H1 (cell line): ENCODE measurements at regions not wholly inside any gene's neighbourhood (a gene's known extent, or its start where the extent isn't known, plus 50 kb on each side); places are given as distances from the start of the nearest gene placed in this dataset.
"Not testable (repeated sequence)": the region's sequence is repeated elsewhere in the genome, so short reads cannot be mapped to it uniquely, and the experiment has no call there.

Source experiments
- CTCF ChIA-PET: fragments of 300-600 bp; sonication (Branson Sonifier 250); formaldehyde crosslinking; loops from one replicate; lab custom pipeline; 2021; ENCODE audit not compliant: partially characterized antibody; lab: Charles Lee
- POLR2A ChIA-PET: fragments of 300-600 bp; sonication (Branson Sonifier 250); formaldehyde crosslinking; loops from one replicate; lab custom pipeline; 2021; ENCODE audit warnings: inconsistent platforms; ENCODE audit not compliant: partially characterized antibody; lab: Charles Lee
- DNase-seq, 2 experiments: peaks; one replicate each; pipeline versions ENCODE4 v3.0.0 to v3.0.0-alpha.2; 2010 to 2022; ENCODE audit warnings: low spot score in 2 of 2, low read depth in 1 of 2, mixed read lengths in 1 of 2
- FAIRE-seq: peaks from 2 replicates; lab custom pipeline; 2011; peaks lifted over from hg19 to GRCh38; lab: Jason Lieb, UNC
- H2AFZ ChIP-seq: 2 replicates; pipeline ENCODE4 v1.8.1; 2012; ENCODE audit warnings: low read length, inconsistent platforms
- H2AK5ac ChIP-seq: 2 replicates; pipeline ENCODE4 v1.6.1; 2013; ENCODE audit warnings: low read depth, low read length
- H2BK120ac ChIP-seq: replicated peaks from 2 replicates; pipeline ENCODE3; 2013; ENCODE audit warnings: low read depth, low read length, inconsistent platforms
- H2BK12ac ChIP-seq: 2 replicates; pipeline ENCODE4 v1.6.1; 2013; ENCODE audit warnings: low read depth, low read length
- H2BK15ac ChIP-seq: 2 replicates; pipeline ENCODE4 v1.6.1; 2013; ENCODE audit warnings: low read length
- H2BK20ac ChIP-seq: 2 replicates; pipeline ENCODE4 v1.6.1; 2013; ENCODE audit warnings: low read length
- H2BK5ac ChIP-seq: 2 replicates; pipeline ENCODE4 v1.6.1; 2013; ENCODE audit warnings: low read depth, low read length
- H3K14ac ChIP-seq: 2 replicates; pipeline ENCODE4 v1.6.1; 2013; ENCODE audit warnings: inconsistent platforms; ENCODE audit not compliant: insufficient read length
- H3K18ac ChIP-seq: 2 replicates; pipeline ENCODE4 v1.6.1; 2013; ENCODE audit warnings: low read length; ENCODE audit errors: extremely low read depth
- H3K23ac ChIP-seq: 2 replicates; pipeline ENCODE4 v1.6.1; 2013; ENCODE audit warnings: inconsistent platforms; ENCODE audit not compliant: insufficient read length
- H3K23me2 ChIP-seq: 2 replicates; pipeline ENCODE4 v1.6.1; 2013; ENCODE audit warnings: low read depth, low read length
- H3K27ac ChIP-seq: 2 replicates; pipeline ENCODE4 v1.6.1; 2011; ENCODE audit warnings: low read depth, low read length, inconsistent platforms
- H3K27me3 ChIP-seq, 4 experiments: replicated peaks in 1 of 4; 1 replicate in 1 of 4; 2 replicates in 3 of 4; pipeline versions ENCODE4 v1.6.1 to v1.8.1; 2011 to 2013; ENCODE audit warnings: low read length in 3 of 4, mild to moderate bottlenecking in 3 of 4, inconsistent platforms in 2 of 4, mixed read lengths in 2 of 4, moderate library complexity in 1 of 4; ENCODE audit not compliant: control insufficient read depth in 3 of 4, insufficient read depth in 3 of 4; ENCODE audit errors: extremely low read depth in 1 of 4
- H3K36me3 ChIP-seq, 4 experiments: 2 replicates each; pipeline versions ENCODE4 v1.6.1 to v1.8.1; 2011 to 2013; ENCODE audit warnings: mild to moderate bottlenecking in 4 of 4, low read length in 3 of 4, moderate library complexity in 2 of 4, control low read depth in 1 of 4, inconsistent platforms in 1 of 4; ENCODE audit not compliant: insufficient read depth in 4 of 4, control insufficient read depth in 2 of 4
- H3K4ac ChIP-seq: replicated peaks from 2 replicates; pipeline ENCODE3; 2013; ENCODE audit warnings: low read length, low read depth, mixed read lengths, inconsistent platforms; ENCODE audit not compliant: insufficient read length
- H3K4me1 ChIP-seq, 4 experiments: replicated peaks in 1 of 4; 1 replicate in 1 of 4; 2 replicates in 3 of 4; pipeline versions ENCODE4 v1.6.1 to v1.8.1; 2011 to 2013; ENCODE audit warnings: low read length in 3 of 4, inconsistent platforms in 2 of 4, mixed read lengths in 1 of 4; ENCODE audit not compliant: insufficient read depth in 4 of 4, control insufficient read depth in 3 of 4
- H3K4me2 ChIP-seq, 2 experiments: 2 replicates each; pipeline versions ENCODE4 v1.6.1 to v1.8.1; 2011 to 2013; ENCODE audit warnings: low read depth in 2 of 2, low read length in 2 of 2, control low read depth in 1 of 2, inconsistent platforms in 1 of 2, mild to moderate bottlenecking in 1 of 2; ENCODE audit not compliant: insufficient read depth in 1 of 2
- H3K4me3 ChIP-seq, 4 experiments: fragments of 200-600, 300-600 bp in 1 of 4; sonication (generic), shearing (Covaris generic), sonication (Bioruptor Twin) in 1 of 4; 2 replicates each; pipeline versions ENCODE4 v1.5.1 to v1.8.1; 2011 to 2016; ENCODE audit warnings: low read length in 4 of 4, low read depth in 3 of 4, control low read depth in 2 of 4, inconsistent platforms in 2 of 4, mild to moderate bottlenecking in 2 of 4, mixed read lengths in 1 of 4, moderate library complexity in 1 of 4; ENCODE audit not compliant: insufficient read depth in 2 of 4; ENCODE audit errors: extremely low read depth in 1 of 4
- H3K56ac ChIP-seq: replicated peaks from 2 replicates; pipeline ENCODE3; 2013; ENCODE audit warnings: low read depth, mild to moderate bottlenecking, mixed read lengths, low read length, inconsistent platforms; ENCODE audit not compliant: insufficient read length
- H3K79me1 ChIP-seq: 2 replicates; pipeline ENCODE4 v1.6.1; 2013; ENCODE audit warnings: low read depth, low read length, control low read depth
- H3K79me2 ChIP-seq, 2 experiments: 2 replicates each; pipeline versions ENCODE4 v1.6.1 to v1.8.1; 2012 to 2013; ENCODE audit warnings: low read length in 2 of 2, mild to moderate bottlenecking in 2 of 2, inconsistent platforms in 1 of 2; ENCODE audit not compliant: insufficient read depth in 2 of 2, control insufficient read depth in 1 of 2
- H3K9ac ChIP-seq, 4 experiments: replicated peaks in 1 of 4; 1 replicate in 1 of 4; 2 replicates in 3 of 4; pipeline versions ENCODE4 v1.6.1 to v1.8.1; 2011 to 2013; ENCODE audit warnings: low read depth in 3 of 4, low read length in 3 of 4, control low read depth in 2 of 4, mild to moderate bottlenecking in 2 of 4, moderate library complexity in 2 of 4, inconsistent platforms in 1 of 4; ENCODE audit errors: extremely low read depth in 1 of 4
- H3K9me3 ChIP-seq, 2 experiments: 2 replicates each; pipeline versions ENCODE4 v1.6.1 to v1.8.1; 2012 to 2013; ENCODE audit warnings: mild to moderate bottlenecking in 2 of 2, moderate library complexity in 2 of 2, control low read depth in 1 of 2, inconsistent platforms in 1 of 2, low read depth in 1 of 2, low read length in 1 of 2, mixed read lengths in 1 of 2; ENCODE audit not compliant: insufficient read depth in 2 of 2
- H4K20me1 ChIP-seq, 2 experiments: replicated peaks in 1 of 2; 2 replicates each; pipeline versions ENCODE3 to v1.8.1; 2011 to 2013; ENCODE audit warnings: inconsistent platforms in 2 of 2, low read length in 2 of 2, mild to moderate bottlenecking in 1 of 2; ENCODE audit not compliant: insufficient read depth in 2 of 2, control insufficient read depth in 1 of 2
- H4K5ac ChIP-seq: 2 replicates; pipeline ENCODE4 v1.6.1; 2013; ENCODE audit warnings: low read length, low read depth, mixed read lengths, inconsistent platforms; ENCODE audit not compliant: insufficient read length
- H4K8ac ChIP-seq: 2 replicates; pipeline ENCODE4 v1.8.0; 2013; ENCODE audit warnings: mild to moderate bottlenecking, moderate library complexity, low read length, inconsistent platforms; ENCODE audit not compliant: insufficient read depth; ENCODE audit errors: extremely low read depth
- H4K91ac ChIP-seq: replicated peaks from 2 replicates; pipeline ENCODE3; 2013; ENCODE audit warnings: low read length, mixed read lengths, inconsistent platforms; ENCODE audit not compliant: insufficient read length
- WGBS, 2 experiments: shearing (Covaris generic) in 1 of 2; methylation state at CpG; one replicate each; pipeline versions ENCODE4 v1.1.6 to v1.1.7; 2013 to 2015; ENCODE audit warnings: low lambda C conversion rate in 2 of 2, mixed read lengths in 2 of 2, inconsistent platforms in 1 of 2, low coverage in 1 of 2, missing lambda C conversion rate in 1 of 2; ENCODE audit not compliant: insufficient replicate concordance in 2 of 2, insufficient coverage in 1 of 2, insufficient read length in 1 of 2; ENCODE audit errors: extremely low coverage in 1 of 2, missing lambda C conversion rate in 1 of 2; 5-methylcytosine and 5-hydroxymethylcytosine counted together

DNA sequence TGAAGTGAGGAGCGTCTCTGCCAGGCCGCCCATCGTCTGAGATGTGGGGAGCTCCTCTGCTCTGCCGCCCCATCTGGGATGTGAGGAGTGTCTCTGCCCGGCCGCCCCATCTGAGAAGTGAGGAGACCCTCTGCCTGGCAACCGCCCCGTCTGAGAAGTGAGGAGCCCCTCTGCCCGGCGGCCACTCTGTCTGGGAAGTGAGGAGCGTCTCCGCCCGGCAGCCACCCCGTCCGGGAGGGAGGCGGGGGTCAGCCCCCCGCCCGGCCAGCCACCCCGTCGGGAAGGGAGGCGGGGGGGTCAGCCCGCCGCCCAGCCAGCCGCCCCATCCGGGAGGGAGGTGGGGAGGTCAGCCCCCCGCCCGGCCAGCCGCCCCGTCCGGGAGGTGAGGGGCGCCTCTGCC, 77.6 kb upstream of the ADORA2B start:
- H3K4me1 ChIP-seq, H3K4ac ChIP-seq, H4K20me1 ChIP-seq, H2AK5ac ChIP-seq, FAIRE-seq, H3K36me3 ChIP-seq, H3K4me2 ChIP-seq, H2BK20ac ChIP-seq, H4K5ac ChIP-seq, H3K14ac ChIP-seq, H3K23me2 ChIP-seq, H3K23ac ChIP-seq, H2BK120ac ChIP-seq, H3K27ac ChIP-seq, H3K27me3 ChIP-seq, POLR2A ChIA-PET, H3K9ac ChIP-seq, H3K18ac ChIP-seq, H3K9me3 ChIP-seq, DNase-seq, H2BK5ac ChIP-seq, H3K56ac ChIP-seq, H3K79me1 ChIP-seq, H4K8ac ChIP-seq, H2AFZ ChIP-seq, H2BK12ac ChIP-seq, H3K79me2 ChIP-seq, H3K4me3 ChIP-seq, H2BK15ac ChIP-seq, H4K91ac ChIP-seq: not testable (repeated sequence)
- CTCF ChIA-PET: interaction anchor here (0.7 kb wide), 1 partner anchor 139 kb away, joined by 3 read pairs; no protein-coding TSS in a partner anchor
- 89% methylated on average over 5 of the region's 31 CpGs; no CpG with 5 or more reads in 1 of the 2 experiments for WGBS, 2 experiments

DNA sequence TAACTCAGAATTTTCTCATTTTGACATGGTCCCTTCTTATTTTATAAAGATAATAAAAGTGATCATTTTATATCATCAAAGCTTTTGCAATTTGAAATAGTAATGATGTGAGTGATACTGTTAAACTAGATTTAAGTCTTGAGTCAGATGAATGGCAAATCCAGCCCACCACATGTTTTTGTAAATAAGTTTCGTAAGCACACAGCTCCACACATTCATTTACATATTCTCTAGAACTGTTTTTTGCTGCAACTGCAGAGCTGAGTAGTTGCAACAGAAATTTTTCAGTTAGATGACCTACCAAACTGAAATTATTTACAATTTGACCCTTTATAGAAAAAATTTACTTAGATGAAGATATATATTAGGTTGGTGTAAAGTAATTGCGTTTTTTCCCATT, 75.1 kb upstream of the ADORA2B start:
- H3K23me2 ChIP-seq, H3K4ac ChIP-seq, H3K27ac ChIP-seq, H3K79me1 ChIP-seq, H4K5ac ChIP-seq, H3K18ac ChIP-seq, H4K8ac ChIP-seq, H4K20me1 ChIP-seq, H3K9ac ChIP-seq, CTCF ChIA-PET, H3K27me3 ChIP-seq, H2BK15ac ChIP-seq, H2BK5ac ChIP-seq, H3K9me3 ChIP-seq, H3K56ac ChIP-seq, H2BK12ac ChIP-seq, H2AFZ ChIP-seq, H3K23ac ChIP-seq, H3K79me2 ChIP-seq, H3K36me3 ChIP-seq, H3K4me1 ChIP-seq, H2BK120ac ChIP-seq, H4K91ac ChIP-seq, POLR2A ChIA-PET, H3K4me3 ChIP-seq, FAIRE-seq, DNase-seq, H3K4me2 ChIP-seq, H2BK20ac ChIP-seq, H2AK5ac ChIP-seq, H3K14ac ChIP-seq: not testable (repeated sequence)
- no CpG with 5 or more reads among the region's 2 CpGs for WGBS, 2 experiments
